ENCODE measurements at regions not wholly inside any gene's neighbourhood (a gene's known extent, or its start where the extent isn't known, plus 50 kb on each side); places are given as distances from the start of the nearest gene placed in this dataset.

DNA sequence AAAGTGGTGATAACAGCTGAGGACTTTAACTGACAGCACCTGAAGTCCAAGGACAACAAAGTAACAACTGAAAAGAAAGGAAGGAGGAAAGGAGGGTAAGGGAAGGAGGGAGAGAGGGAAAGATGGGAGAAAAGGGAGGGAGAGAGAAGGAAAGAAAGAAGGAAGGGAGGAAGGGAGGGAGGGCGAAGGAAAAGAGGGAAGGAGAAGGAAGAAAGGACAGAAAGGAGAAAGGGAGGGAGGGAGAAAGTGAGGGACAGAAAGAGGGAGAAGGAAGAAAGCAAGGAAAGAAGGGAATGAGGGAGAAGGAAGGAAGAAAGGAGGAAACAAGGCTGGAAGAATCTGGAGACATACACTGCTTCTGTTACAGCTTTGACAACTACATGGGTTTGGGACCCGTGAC is 494.4 kb downstream of the FUT8 start:
- no peak for TF ChIP-seq ZFX (IDR thresholded peaks at IDR 0.05; ENCODE audit: borderline replicate concordance)
- TF ChIP-seq, protein P1, sequence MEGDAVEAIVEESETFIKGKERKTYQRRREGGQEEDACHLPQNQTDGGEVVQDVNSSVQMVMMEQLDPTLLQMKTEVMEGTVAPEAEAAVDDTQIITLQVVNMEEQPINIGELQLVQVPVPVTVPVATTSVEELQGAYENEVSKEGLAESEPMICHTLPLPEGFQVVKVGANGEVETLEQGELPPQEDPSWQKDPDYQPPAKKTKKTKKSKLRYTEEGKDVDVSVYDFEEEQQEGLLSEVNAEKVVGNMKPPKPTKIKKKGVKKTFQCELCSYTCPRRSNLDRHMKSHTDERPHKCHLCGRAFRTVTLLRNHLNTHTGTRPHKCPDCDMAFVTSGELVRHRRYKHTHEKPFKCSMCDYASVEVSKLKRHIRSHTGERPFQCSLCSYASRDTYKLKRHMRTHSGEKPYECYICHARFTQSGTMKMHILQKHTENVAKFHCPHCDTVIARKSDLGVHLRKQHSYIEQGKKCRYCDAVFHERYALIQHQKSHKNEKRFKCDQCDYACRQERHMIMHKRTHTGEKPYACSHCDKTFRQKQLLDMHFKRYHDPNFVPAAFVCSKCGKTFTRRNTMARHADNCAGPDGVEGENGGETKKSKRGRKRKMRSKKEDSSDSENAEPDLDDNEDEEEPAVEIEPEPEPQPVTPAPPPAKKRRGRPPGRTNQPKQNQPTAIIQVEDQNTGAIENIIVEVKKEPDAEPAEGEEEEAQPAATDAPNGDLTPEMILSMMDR (IDR thresholded peaks at IDR 0.05), result no peak
- no peak overlapping the region for H3K27ac ChIP-seq

DNA sequence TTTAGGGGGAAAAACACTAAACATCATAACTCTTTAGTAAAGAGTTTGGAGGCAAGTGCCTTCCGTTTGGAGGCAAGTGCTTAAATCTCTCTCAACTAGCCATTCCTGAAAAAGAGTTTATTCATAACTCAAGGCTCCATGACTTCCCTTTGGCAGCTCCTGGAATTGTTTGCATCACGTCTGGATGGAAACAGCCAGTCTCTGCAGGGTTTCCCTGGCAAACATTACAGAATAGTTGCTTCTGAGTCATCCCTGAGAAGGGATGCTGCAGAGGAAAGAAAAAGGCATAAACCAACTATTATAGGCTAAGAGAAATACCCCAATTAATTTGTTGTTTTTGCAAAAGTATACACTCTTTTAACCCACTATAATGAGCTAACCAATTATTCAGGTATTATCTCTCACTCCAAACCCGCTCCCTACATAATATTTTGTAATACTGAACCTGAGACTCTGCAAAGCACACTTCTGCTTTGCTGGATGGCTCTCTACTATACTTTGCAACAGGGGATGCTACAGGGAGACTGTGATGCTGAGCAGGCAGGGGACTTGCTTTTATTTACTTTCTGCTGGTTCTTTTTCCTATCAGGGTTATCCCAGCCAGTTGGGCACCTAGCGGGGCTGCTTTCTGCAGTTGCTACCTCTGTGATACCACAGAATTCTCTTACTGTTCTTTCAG is 497.7 kb downstream of the FUT8 start:
- TF ChIP-seq, protein P1 (IDR thresholded peaks at IDR 0.05), result no peak
- no peak for TF ChIP-seq ZFX (IDR thresholded peaks at IDR 0.05; ENCODE audit: borderline replicate concordance)
- no peak overlapping the region for H3K27ac ChIP-seq

DNA sequence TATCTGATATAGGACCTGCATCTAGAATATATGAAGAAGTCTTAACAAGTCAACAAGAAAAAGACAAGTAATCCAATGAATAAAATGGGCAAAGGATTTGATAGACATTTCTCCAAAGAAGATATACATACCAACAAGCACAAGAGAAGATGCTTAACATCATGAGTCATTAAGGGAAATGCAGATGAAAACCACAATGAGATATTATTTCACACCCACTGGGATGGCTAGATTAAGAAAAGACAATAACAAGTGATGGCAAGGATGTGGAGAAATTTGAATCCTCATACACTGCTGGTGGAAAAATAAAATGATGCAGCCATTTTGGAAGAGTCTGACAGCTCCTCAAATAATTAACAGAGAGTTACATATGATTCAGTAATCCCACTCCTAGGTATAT is 502.6 kb downstream of the FUT8 start:
- no peak for TF ChIP-seq ZFX (IDR thresholded peaks at IDR 0.05; ENCODE audit: borderline replicate concordance)
- H3K27ac ChIP-seq, result no peak overlapping the region

DNA sequence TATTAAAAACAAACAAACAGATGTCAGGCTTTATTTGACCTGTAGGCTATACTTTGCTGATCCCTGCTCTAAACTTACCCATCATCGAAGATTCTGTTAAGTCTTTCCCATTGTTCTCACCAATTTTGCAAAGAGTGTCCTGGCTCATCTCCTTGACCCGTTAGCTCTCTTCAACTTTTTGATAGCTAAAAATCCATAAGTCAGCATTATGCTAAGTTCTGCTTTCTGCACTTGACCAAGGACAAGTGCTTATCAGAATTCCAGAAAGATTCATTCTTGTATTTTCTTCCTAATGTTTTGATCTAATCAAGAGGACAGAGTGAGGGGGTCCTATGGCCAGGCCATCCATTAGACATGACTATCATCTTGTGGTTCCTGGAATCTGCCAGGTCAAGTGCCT is 503.5 kb downstream of the FUT8 start:
- TF ChIP-seq ZFX (IDR thresholded peaks at IDR 0.05; ENCODE audit: borderline replicate concordance), result no peak
- TF ChIP-seq, protein P1 (IDR thresholded peaks at IDR 0.05), result no peak
- H3K27ac ChIP-seq, result no peak overlapping the region

DNA sequence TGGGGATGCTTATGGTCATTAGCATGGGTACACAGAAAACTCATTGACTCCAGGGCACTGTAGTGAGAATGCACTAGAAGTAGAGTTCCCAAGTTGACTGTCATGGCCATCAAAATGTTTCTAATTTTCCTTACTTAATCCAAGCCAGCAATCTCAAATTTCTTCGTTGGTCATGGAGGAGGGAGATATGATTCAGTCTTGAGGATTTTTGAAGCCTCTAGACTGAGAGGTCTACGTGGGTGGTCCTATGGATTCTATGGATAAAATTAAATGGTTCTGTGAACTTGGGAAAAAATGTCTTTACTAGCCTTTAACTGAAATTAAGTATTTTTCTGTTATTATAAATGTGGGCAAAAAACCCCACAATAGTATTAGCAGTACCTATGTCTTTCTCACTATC is 508.5 kb downstream of the FUT8 start:
- no peak for TF ChIP-seq ZFX (IDR thresholded peaks at IDR 0.05; ENCODE audit: borderline replicate concordance)
- TF ChIP-seq, protein P1 (IDR thresholded peaks at IDR 0.05), result no peak
- no peak overlapping the region for H3K27ac ChIP-seq

DNA sequence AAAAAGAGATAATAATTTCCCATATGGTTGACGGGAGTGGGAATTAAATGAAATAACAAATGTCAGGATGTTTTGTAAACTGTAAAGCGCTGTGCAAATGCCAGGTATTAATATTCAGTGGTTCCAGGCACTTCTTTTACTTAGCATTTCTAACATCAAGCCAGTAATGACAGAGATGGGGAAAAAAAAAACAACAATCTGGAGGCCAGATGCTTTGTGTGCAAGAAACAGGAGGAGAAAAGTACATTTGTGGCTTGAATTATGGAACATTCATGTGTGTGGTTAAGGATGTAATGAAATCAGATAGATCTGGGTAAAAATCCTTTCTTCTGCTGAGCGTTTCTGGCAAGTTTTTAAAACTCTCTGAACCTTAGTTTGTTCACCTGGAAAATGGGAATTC is 509.6 kb downstream of the FUT8 start:
- H3K27ac ChIP-seq, result no peak overlapping the region
- no peak for TF ChIP-seq ZFX (IDR thresholded peaks at IDR 0.05; ENCODE audit: borderline replicate concordance)
- TF ChIP-seq, protein P1 (IDR thresholded peaks at IDR 0.05), result no peak

DNA sequence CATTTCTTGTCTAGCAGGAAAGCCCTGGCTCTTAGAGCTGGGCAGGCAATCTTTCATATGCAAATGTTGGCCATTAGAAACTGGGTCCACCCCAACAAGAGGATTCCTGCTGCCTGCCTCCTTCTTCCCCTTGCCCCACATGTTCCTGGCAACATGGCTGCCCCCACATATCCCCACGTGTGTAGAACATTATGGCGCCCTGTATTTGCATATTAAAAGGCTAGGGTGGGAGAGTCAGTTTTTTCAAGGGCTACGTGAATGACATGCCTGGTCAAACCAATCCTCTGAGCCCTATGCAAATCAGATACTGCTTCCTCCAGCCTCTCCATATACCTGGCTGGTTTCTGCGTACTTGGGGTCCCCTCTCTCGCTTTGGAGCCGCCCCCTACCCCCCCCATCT is 514.0 kb downstream of the FUT8 start:
- no peak for TF ChIP-seq ZFX (IDR thresholded peaks at IDR 0.05; ENCODE audit: borderline replicate concordance)
- TF ChIP-seq, protein P1 (IDR thresholded peaks at IDR 0.05), result no peak
- no peak overlapping the region for H3K27ac ChIP-seq

Data from 22Rv1 (cell line).